ENCODE measurements at regions not wholly inside any gene's neighbourhood (a gene's known extent, or its start where the extent isn't known, plus 50 kb on each side); places are given as distances from the start of the nearest gene placed in this dataset.
"Not testable (repeated sequence)": the region's sequence is repeated elsewhere in the genome, so short reads cannot be mapped to it uniquely, and the experiment has no call there.

- Histone ChIP-seq H3K36me3 (ENCODE audit: insufficient read depth, low read length) (no peaks in the 10 kb centered on the region), H3K27me3 (ENCODE audit: insufficient read depth, low read length, poor library complexity, severe bottlenecking) (no peaks in the 10 kb centered on the region), H3K4me1 (ENCODE audit: insufficient read depth, low read length, poor library complexity, severe bottlenecking) (no peaks in the 10 kb centered on the region), H3K9me3 (ENCODE audit: insufficient read depth, low read depth, low read length) (no peaks in the 10 kb centered on the region), H3K9ac (ENCODE audit: low read depth, low read length, poor library complexity, severe bottlenecking) (no peak overlapping the region), H3K4me2 (ENCODE audit: low read depth, low read length, poor library complexity, severe bottlenecking) (no peak overlapping the region), H3K79me2 (ENCODE audit: insufficient read depth, low read length) (no peaks in the 10 kb centered on the region), H3K9me2 (replicated peaks; ENCODE audit: low read depth, low read length) (no peaks in the 10 kb centered on the region), H3K4me3 (ENCODE audit: low read length, poor library complexity, severe bottlenecking) (no peak overlapping the region), H2AFZ (ENCODE audit: low read length) (no peak overlapping the region), H3F3A (ENCODE audit: low read depth) (no peaks in the 10 kb centered on the region), H4K20me1 (ENCODE audit: insufficient read depth, low read length, poor library complexity, severe bottlenecking) (no peaks in the 10 kb centered on the region)
- TF ChIP-seq, protein P1, sequence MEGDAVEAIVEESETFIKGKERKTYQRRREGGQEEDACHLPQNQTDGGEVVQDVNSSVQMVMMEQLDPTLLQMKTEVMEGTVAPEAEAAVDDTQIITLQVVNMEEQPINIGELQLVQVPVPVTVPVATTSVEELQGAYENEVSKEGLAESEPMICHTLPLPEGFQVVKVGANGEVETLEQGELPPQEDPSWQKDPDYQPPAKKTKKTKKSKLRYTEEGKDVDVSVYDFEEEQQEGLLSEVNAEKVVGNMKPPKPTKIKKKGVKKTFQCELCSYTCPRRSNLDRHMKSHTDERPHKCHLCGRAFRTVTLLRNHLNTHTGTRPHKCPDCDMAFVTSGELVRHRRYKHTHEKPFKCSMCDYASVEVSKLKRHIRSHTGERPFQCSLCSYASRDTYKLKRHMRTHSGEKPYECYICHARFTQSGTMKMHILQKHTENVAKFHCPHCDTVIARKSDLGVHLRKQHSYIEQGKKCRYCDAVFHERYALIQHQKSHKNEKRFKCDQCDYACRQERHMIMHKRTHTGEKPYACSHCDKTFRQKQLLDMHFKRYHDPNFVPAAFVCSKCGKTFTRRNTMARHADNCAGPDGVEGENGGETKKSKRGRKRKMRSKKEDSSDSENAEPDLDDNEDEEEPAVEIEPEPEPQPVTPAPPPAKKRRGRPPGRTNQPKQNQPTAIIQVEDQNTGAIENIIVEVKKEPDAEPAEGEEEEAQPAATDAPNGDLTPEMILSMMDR (conservative IDR thresholded peaks at IDR 0.05; ENCODE audit: low read length), result no peak
- TF ChIP-seq EZH2phosphoT487 (IDR thresholded peaks at IDR 0.05; ENCODE audit: borderline replicate concordance), result no peak
Observed at GRCh38 chr4:30866907-30867306, 146.7 kb downstream of the PCDH7 start.

DNA sequence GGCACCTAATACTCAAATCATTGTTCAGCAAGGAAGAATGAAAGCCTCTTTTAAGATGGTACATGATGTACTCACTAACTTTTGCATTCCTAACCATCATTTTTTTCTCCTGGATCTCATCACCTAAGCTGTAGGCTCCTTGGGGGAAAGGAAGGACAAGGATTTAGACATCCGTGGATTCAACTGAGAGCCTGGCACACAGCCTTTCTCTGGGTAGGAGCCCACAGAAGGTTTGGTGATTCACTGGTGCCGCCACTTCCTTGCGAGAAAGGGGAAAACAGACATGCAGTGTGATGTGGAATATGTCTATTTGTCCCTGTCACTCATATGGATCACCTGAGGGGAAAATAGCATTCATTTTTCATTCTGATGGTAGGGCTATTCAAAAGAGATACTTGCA lies 147.3 kb downstream of the PCDH7 start:
- Histone ChIP-seq H3K4me2 (ENCODE audit: low read depth, low read length, poor library complexity, severe bottlenecking) (no peak overlapping the region), H3K4me1 (ENCODE audit: insufficient read depth, low read length, poor library complexity, severe bottlenecking) (no peaks in the 10 kb centered on the region), H2AFZ (ENCODE audit: low read length) (no peak overlapping the region), H3F3A (ENCODE audit: low read depth) (no peaks in the 10 kb centered on the region), H4K20me1 (ENCODE audit: insufficient read depth, low read length, poor library complexity, severe bottlenecking) (no peaks in the 10 kb centered on the region), H3K9me2 (replicated peaks; ENCODE audit: low read depth, low read length) (no peaks in the 10 kb centered on the region), H3K27me3 (ENCODE audit: insufficient read depth, low read length, poor library complexity, severe bottlenecking) (no peaks in the 10 kb centered on the region), H3K9ac (ENCODE audit: low read depth, low read length, poor library complexity, severe bottlenecking) (no peak overlapping the region), H3K36me3 (ENCODE audit: insufficient read depth, low read length) (no peaks in the 10 kb centered on the region), H3K9me3 (ENCODE audit: insufficient read depth, low read depth, low read length) (no peaks in the 10 kb centered on the region), H3K4me3 (ENCODE audit: low read length, poor library complexity, severe bottlenecking) (no peak overlapping the region), H3K79me2 (ENCODE audit: insufficient read depth, low read length) (no peaks in the 10 kb centered on the region)
- TF ChIP-seq, protein P1 (conservative IDR thresholded peaks at IDR 0.05; ENCODE audit: low read length), result no peak
- TF ChIP-seq EZH2phosphoT487 (IDR thresholded peaks at IDR 0.05; ENCODE audit: borderline replicate concordance), result no peak

DNA sequence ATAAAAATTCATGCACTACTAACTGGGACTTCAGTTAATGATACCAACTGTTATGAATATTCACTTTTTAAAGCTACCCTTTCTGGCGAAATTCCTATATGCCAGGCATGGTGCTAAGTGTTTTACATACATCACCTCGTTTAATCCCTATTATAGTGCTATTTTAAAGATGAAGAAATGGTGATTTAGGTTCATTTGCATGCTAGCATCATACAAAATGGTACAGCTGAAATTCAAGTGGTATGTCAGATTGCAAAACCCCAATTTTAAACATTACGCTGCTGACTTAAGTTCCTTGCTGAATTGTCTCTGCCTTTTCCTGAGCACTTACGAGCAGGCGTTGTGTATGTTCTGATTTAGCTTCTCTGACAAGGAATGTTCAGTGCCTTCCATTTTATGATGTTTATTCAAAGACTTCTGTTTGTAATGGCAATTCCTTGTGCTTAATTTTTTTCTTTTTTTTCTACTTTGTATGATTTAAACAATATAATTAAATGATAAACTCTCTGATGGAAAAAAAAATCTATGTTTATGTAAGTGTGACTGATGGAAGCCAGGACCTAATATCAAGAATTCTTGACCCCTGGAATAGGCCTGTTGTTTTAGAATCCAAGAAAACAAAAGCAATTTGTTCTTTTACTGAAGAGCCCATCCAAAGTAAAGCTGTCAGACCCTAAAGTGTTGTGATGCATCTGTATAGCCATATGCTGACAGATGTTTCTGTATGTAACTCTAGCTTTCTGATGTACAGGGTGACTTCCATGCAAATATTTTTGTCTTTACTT lies 148.1 kb downstream of the PCDH7 start:
- H4K20me1 ChIP-seq (ENCODE audit: insufficient read depth, low read length, poor library complexity, severe bottlenecking), result no peaks in the 10 kb centered on the region
- no peaks in the 10 kb centered on the region for H3F3A ChIP-seq (ENCODE audit: low read depth)
- no peaks in the 10 kb centered on the region for H3K79me2 ChIP-seq (ENCODE audit: insufficient read depth, low read length)
- no peak overlapping the region for H2AFZ ChIP-seq (ENCODE audit: low read length)
- H3K27me3 ChIP-seq (ENCODE audit: insufficient read depth, low read length, poor library complexity, severe bottlenecking), result no peaks in the 10 kb centered on the region
- H3K4me3 ChIP-seq (ENCODE audit: low read length, poor library complexity, severe bottlenecking), result no peak overlapping the region
- TF ChIP-seq EZH2phosphoT487 (IDR thresholded peaks at IDR 0.05; ENCODE audit: borderline replicate concordance), result no peak
- TF ChIP-seq, protein P1 (conservative IDR thresholded peaks at IDR 0.05; ENCODE audit: low read length), result no peak
- H3K4me2 ChIP-seq (ENCODE audit: low read depth, low read length, poor library complexity, severe bottlenecking), result no peak overlapping the region
- no peak overlapping the region for H3K9ac ChIP-seq (ENCODE audit: low read depth, low read length, poor library complexity, severe bottlenecking)
- no peaks in the 10 kb centered on the region for H3K4me1 ChIP-seq (ENCODE audit: insufficient read depth, low read length, poor library complexity, severe bottlenecking)
- H3K9me2 ChIP-seq (replicated peaks; ENCODE audit: low read depth, low read length), result no peaks in the 10 kb centered on the region
- H3K36me3 ChIP-seq (ENCODE audit: insufficient read depth, low read length), result no peaks in the 10 kb centered on the region
- H3K9me3 ChIP-seq (ENCODE audit: insufficient read depth, low read depth, low read length), result no peaks in the 10 kb centered on the region

DNA sequence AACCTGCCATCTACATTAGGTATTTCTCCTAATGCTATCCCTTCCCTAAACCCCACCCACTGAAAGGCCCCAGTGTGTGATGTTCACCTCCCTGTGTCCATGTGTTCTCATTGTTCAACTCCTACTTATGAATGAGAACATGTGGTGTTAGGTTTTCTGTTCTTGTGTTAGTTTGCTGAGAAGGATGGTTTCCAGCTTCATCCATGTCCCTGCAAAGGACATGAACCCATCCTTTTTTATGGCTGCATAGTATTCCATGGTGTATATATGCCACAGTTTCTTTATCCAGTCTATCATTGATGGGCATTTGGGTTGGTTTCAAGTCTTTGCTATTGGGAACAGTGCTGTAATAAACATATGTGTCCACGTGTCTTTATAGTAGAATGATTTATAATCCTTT lies 149.2 kb downstream of the PCDH7 start:
- not testable (repeated sequence) for H3K36me3 ChIP-seq (ENCODE audit: insufficient read depth, low read length); H3K9ac ChIP-seq (ENCODE audit: low read depth, low read length, poor library complexity, severe bottlenecking); H2AFZ ChIP-seq (ENCODE audit: low read length); H3F3A ChIP-seq (ENCODE audit: low read depth); H3K4me2 ChIP-seq (ENCODE audit: low read depth, low read length, poor library complexity, severe bottlenecking); H3K79me2 ChIP-seq (ENCODE audit: insufficient read depth, low read length); H3K4me3 ChIP-seq (ENCODE audit: low read length, poor library complexity, severe bottlenecking); H3K4me1 ChIP-seq (ENCODE audit: insufficient read depth, low read length, poor library complexity, severe bottlenecking); H4K20me1 ChIP-seq (ENCODE audit: insufficient read depth, low read length, poor library complexity, severe bottlenecking); H3K27me3 ChIP-seq (ENCODE audit: insufficient read depth, low read length, poor library complexity, severe bottlenecking); H3K9me2 ChIP-seq (replicated peaks; ENCODE audit: low read depth, low read length); H3K9me3 ChIP-seq (ENCODE audit: insufficient read depth, low read depth, low read length)

Measured in Loucy (cell line).